H1 (cell line): ENCODE measurements at regions not wholly inside any gene's neighbourhood (a gene's known extent, or its start where the extent isn't known, plus 50 kb on each side); places are given as distances from the start of the nearest gene placed in this dataset.

Experiments used
- RNF2 ChIP-seq: fragments of 200-900, 300-1000 bp; sonication (generic); IDR thresholded peaks from 2 replicates; pipeline ENCODE4 v1.7.1; 2016; ENCODE audit warnings: borderline replicate concordance, low read depth, mild to moderate bottlenecking, antibody characterized with exemption, low read length; ENCODE audit not compliant: poor library complexity, severe bottlenecking; ENCODE audit errors: missing control alignments
- SUZ12 ChIP-seq: fragments of 200-600 bp; sonication (generic); IDR thresholded peaks from 2 replicates; pipeline ENCODE4 v1.6.1; 2012; ENCODE audit warnings: mild to moderate bottlenecking, inconsistent platforms, low read length, moderate library complexity, mixed read lengths
- TF ChIP-seq, protein P1 (sequence below): IDR thresholded peaks from 2 replicates; pipeline ENCODE4 v1.6.1; 2012; ENCODE audit warnings: low read length, inconsistent platforms
- TF ChIP-seq, protein P2 (sequence below): IDR thresholded peaks from 2 replicates; pipeline ENCODE4 v1.6.1; 2012; ENCODE audit warnings: inconsistent platforms

DNA sequence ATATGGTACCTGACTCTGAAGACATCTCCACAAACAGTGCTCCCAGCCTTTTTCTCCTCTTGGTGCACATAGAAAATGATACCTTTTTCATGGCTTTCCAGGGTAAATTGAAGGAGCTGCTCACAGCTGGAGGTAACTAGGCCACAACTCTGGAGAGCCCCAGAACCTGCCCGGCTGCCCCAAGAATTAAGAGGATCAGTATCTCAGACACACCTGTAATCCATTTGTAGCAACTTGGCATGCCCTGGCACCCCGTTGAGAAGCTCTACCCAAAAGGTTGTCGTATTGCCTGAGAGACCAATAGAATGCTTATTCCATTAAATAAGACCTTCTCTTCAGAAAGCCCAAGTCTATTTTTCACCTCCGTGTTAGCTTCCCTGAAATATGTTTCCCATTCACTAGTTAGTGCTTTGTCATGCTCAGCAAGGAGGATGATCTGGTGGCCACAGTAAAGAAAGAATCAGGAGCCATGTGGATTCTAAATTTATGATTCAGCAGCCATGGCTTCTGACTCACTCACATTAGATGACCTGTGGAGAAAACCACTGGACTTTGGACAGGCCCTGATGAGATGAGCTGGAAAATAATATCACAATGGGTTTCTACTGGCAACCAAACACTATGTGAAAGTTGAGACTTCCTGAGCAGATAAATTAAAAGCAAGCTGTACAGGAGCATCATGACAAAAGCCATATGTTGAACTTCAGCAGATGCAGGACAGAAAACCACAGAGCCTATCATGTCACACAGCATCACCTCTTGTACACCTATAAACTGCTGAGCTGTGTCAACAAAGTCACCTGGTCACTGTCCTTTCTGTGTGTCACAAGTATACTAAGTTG, 253.3 kb upstream of the OSR1 start (continued):
- no peak for TF ChIP-seq SUZ12
- TF ChIP-seq, protein P1, sequence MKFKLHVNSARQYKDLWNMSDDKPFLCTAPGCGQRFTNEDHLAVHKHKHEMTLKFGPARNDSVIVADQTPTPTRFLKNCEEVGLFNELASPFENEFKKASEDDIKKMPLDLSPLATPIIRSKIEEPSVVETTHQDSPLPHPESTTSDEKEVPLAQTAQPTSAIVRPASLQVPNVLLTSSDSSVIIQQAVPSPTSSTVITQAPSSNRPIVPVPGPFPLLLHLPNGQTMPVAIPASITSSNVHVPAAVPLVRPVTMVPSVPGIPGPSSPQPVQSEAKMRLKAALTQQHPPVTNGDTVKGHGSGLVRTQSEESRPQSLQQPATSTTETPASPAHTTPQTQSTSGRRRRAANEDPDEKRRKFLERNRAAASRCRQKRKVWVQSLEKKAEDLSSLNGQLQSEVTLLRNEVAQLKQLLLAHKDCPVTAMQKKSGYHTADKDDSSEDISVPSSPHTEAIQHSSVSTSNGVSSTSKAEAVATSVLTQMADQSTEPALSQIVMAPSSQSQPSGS = no peak
- TF ChIP-seq, protein P2, sequence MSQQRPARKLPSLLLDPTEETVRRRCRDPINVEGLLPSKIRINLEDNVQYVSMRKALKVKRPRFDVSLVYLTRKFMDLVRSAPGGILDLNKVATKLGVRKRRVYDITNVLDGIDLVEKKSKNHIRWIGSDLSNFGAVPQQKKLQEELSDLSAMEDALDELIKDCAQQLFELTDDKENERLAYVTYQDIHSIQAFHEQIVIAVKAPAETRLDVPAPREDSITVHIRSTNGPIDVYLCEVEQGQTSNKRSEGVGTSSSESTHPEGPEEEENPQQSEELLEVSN = no peak
- no peak for TF ChIP-seq RNF2
